Left ventricle myocardium superior (tissue), 1 donor: ENCODE measurements at regions not wholly inside any gene's neighbourhood (a gene's known extent, or its start where the extent isn't known, plus 50 kb on each side); places are given as distances from the start of the nearest gene placed in this dataset.

Source experiments
- ATAC-seq: fragments of 200-7000 bp; cut with Tn5 transposase; one replicate; pipeline ENCODE4 v1.9.1; 2020; ENCODE audit warnings: mild to moderate bottlenecking, moderate library complexity
- DNase-seq: peaks from one replicate; pipeline ENCODE4 v3.0.0-alpha.2; 2020
- intact Hi-C: fragments of 100-400 bp; cut with micrococcal nuclease; formaldehyde crosslinking; loops from one replicate; pipeline ENCODE4 v1.11.0; 2022
- donor health status: DM: no; HTN: yes; CAD: no; lungs with severe emphysema.

- DNase-seq (no peak), ATAC-seq (no peak)
- intact Hi-C loops = no loop called here
These were observed 179.4 kb upstream of the IRX6 start for GRCh38 chr16:55144651-55145050.

GRCh38 chr16:55145771-55146603 is 178.0 kb upstream of the IRX6 start:
- intact Hi-C loops = no loop called here
- DNase-seq (no peak), ATAC-seq (no peak)

GRCh38 chr16:55146966-55147365 is 177.0 kb upstream of the IRX6 start:
- no peak for ATAC-seq
- no peak for DNase-seq
- intact Hi-C loops = no loop called here

DNA sequence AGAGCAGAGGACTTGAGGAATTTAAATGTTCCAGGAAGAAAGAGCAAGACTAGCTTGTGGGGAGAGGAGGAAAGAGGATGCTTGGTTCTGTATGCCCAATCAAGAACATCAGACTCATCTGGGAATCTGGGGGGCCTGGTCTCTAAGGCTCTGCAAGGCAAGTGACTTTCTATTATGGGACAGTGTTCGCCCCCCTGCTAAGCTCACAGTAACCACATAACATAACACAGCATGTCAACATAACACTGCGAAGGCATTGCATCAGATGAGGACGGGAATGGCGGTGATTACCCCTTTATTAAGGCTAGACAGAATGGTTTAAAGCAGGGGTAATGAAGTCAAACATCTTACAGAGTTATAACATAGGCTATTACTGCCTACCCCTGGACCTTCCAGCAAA is 176.6 kb upstream of the IRX6 start:
- DNase-seq (no peak), ATAC-seq (no peak)
- intact Hi-C loops = no loop called here

DNA sequence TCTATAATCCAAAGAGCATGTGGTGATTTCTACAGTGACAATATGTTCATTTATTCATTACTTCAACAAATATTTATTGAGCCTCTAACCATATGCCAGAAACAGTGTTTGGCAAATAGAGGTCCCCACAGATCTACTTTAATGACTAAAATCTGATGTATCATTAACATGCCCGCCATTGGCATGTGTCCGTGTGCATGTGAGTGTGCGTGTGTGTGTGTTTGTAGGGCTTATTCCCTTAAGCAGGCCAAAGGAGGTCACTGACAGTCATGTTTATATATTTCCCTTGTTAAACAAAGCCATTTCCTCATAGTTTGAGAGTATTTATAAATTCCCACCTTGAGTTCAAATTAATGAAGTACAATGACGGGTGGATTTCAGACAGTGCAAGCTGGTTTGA is 174.4 kb upstream of the IRX6 start:
- intact Hi-C loops = no loop called here

DNA sequence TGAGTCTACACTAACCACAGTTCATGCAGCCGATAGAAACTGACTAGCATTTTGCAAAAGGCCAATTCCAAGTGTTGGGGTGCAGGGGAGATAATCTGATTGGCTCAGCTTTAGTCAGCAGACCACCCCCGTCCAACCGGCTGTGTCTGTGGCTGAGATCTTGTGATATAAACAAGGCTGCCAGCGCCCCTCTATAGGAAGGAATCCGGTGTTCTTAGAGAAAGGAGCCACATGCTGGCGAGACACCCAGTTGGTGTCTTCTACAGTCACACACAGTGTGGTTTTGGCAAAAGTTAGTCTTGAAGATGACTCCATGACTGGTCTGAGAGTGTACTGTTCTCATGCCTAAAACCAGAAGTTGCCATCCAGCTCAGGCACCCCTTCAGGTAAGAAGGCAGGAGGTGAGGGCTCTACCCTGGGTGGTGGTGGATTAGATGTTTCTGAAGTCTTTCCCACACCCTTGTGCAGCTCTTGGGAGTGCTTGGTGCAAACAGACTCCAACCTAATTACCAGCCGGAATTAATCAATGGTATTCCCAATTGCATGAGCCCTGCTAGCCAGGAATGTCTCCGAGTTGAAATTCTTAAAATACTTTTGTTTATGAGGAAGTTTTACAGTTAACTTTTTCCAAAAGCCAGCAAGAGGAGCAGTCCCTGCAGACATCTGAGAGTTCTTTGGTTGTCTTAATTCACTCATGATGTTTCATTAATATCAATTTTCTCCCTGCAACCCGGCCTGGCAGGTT is 172.3 kb upstream of the IRX6 start:
- DNase-seq (no peak), ATAC-seq (no peak)
- intact Hi-C loops = no loop called here

More for the DNA sequence above, 174.4 kb upstream of the IRX6 start:
- ATAC-seq = no peak
- DNase-seq = no peak

DNA sequence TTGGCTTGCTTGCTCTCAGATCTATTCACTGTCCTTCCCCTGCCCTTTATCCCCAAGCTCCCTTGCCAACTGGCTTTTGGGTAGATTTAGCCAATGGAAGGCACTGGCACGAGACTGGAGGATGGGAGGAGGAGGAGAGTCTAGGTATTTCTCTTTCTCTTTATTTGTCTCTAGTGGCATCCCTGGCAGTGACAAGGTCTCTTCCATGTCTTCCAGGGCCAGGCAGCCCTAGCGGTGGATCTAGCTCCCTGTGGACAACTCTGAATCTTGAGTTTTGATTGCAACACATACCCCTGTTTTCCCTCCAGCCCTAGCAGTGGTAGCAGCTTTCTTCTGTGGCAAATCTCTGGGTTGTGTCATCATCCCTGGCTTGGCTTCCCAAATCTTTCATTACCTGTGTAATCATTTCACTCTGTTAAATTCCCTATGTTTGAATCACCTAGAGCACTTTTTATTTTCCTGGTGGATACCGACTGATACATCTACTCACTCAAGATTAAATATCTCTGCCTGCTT is 171.1 kb upstream of the IRX6 start:
- intact Hi-C loops = no loop called here
- DNase-seq = no peak
- ATAC-seq = no peak

- no peak for ATAC-seq
- intact Hi-C loops = no loop called here
These were observed 169.7 kb upstream of the IRX6 start for GRCh38 chr16:55154262-55154661.

DNA sequence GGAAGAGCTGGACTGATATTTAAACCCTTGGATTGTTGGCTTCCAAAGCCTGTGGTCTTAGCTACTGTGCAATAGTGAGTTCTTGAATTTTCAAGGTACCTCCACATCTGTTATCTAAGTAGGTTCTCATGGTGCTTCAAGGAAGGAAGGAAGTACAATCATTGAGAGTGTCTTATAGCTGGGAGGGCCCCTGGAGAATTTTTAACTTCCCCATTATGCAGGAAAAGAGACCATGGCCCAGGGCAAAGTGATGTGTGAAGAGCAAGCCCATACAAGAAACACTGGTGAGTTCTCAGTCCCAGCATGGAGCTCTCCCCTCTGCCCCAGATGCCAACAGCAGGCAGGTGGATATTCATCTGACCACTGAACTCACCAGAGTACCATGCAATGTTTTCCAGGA is 169.0 kb upstream of the IRX6 start:
- no peak for ATAC-seq
- intact Hi-C loops = no loop called here
- DNase-seq = no peak

More at GRCh38 chr16:55154262-55154661, 169.7 kb upstream of the IRX6 start:
- no peak for DNase-seq

DNA sequence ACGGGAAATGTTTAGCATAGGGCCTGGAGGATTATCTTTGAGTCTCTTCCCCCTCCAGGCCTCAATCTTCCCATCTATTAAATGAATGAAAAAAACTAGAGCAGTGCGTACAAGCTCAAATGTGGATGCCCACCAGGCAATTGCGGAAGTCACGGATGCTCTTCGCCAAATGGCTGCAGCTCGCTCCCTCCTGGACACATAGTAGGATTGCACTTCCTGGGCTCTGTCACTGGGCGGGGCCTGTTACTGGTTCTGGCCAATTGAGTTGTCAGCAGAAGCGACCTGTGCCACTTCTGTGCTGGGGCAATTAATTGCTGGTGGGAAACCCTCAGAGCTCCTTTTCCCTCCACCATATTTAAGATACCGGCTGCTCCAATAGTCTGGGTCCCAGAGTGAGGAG is 168.2 kb upstream of the IRX6 start:
- intact Hi-C loops = no loop called here
- DNase-seq (no peak), ATAC-seq (no peak)

- ATAC-seq (no peak), DNase-seq (no peak)
- intact Hi-C loops = no loop called here
These were observed 154.2 kb upstream of the IRX6 start for GRCh38 chr16:55169780-55170179.

DNA sequence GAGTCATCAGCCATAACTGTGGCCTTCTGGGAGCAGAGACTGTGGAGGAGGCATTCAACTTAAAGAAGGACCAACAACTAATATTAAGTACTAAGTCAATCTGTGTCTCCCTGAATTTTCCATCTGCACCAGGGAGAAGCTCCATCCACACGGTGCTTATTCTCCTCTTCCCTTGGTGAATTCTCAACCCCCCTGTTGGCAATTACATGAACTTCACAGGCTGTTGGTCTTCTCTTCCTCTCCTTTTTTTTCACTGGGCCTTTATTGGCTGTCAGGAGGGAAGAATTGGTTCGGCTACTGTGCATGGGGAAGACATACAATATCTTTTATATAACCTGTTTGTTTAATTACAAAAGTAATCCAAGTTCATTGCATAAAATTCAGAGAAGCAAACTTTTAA is 152.8 kb upstream of the IRX6 start:
- no peak for DNase-seq
- no peak for ATAC-seq
- intact Hi-C loops = no loop called here

DNA sequence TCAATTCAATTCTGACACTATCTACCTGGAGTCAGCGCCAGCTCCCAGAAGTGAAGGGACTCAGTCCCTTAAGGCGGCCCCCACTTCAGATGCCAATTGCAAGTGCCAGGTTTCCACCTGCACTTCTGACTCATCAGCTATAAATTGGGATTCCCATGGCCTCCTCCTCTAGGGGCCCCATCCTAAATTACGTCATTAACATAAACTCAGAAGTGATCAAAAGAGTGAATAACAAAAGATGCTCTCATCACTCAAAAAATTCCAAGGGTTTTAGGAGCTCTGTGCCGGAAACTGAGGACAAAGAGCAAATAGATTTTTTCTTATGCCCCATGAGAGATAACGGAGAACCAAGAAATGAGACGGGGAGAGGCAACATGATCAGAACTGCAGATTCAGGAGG is 148.6 kb upstream of the IRX6 start:
- DNase-seq = no peak
- ATAC-seq = no peak
- intact Hi-C loops = no loop called here

- intact Hi-C loops = no loop called here
- ATAC-seq (no peak), DNase-seq (no peak)
These were observed 147.1 kb upstream of the IRX6 start for GRCh38 chr16:55176901-55177300.

- ATAC-seq = no peak
- intact Hi-C loops = no loop called here
- DNase-seq = no peak
These were observed 144.6 kb upstream of the IRX6 start for GRCh38 chr16:55179411-55179810.

DNA sequence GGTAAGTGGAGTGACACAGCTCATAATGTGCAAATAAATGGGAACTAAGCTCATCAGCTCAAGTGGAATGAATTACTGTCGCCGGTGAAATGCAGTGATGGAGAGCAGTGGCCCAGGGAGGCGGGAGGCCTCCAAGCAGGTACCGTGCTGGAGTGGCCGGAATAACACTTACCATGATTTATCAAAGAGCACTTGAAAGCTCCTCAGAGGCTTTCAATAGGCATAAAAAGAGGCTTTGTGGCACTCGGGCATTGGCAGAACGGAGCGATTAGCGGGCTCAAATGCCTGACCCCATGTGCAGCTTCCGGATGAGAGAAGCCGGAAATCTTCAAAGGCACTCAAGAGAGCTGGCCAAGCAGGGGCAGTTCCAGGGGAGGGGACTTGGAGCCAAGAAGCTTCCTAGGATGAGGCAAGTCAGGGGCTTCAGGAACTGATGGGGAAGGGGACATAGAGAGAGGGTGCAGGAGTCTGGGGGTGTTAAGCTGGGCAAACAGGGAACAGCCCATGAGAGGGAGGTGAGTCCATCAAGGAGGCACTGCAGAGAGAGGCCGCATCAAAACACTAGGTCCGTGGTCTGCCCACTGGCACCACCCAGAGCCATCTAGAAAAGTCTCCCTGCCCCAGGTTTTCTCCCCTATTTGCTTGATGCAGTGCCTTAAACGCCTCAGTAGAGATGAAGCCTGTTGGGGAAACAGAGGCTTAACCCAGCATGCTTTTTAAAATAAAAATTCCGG is 144.0 kb upstream of the IRX6 start:
- ATAC-seq (no peak), DNase-seq (no peak)
- intact Hi-C loops = no loop called here

- DNase-seq (no peak), ATAC-seq (no peak)
- intact Hi-C loops = no loop called here
These were observed 140.0 kb upstream of the IRX6 start for GRCh38 chr16:55184052-55184451.

DNA sequence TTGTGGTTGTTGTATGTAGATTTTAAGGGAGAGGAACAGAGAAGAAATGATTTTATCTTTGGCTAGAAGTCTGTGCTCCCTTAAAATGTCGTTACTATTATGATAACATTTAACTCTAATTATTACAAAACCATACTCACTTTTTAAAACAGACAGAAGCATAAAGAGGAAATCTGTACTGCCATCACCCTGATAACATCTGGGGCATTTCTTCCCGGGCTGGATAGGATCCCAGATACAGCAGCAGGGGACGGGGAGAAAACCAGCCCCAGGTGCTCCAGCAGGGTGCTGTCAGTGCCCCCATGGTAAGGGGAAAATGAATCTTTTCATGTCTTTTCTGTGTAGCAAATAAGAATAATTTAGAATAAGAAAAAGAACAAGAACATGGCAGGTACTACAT is 139.4 kb upstream of the IRX6 start:
- no peak for DNase-seq
- ATAC-seq = no peak
- intact Hi-C loops = no loop called here

GRCh38 chr16:55189224-55189623 is 134.8 kb upstream of the IRX6 start:
- DNase-seq (no peak), ATAC-seq (no peak)
- intact Hi-C loops = no loop called here
